Esophagus muscularis mucosa (tissue), 4 donors: ENCODE measurements at regions not wholly inside any gene's neighbourhood (a gene's known extent, or its start where the extent isn't known, plus 50 kb on each side); places are given as distances from the start of the nearest gene placed in this dataset.
"Not testable (repeated sequence)": the region's sequence is repeated elsewhere in the genome, so short reads cannot be mapped to it uniquely, and the experiment has no call there.

Experiments
- DNase-seq: peaks from one replicate; pipeline ENCODE4 v3.0.0-alpha.2; 2017; ENCODE audit errors: extremely low spot score
- H3K27ac ChIP-seq, 4 donors: fragments of 200-600 bp; sonication (generic); replicated peaks in 1 of 4; 1 replicate in 3 of 4; 2 replicates in 1 of 4; pipeline ENCODE4 v1.5.1; 2016 to 2019; ENCODE audit warnings: mild to moderate bottlenecking in 1 of 4
- H3K27me3 ChIP-seq, 4 donors: fragments of 200-600 bp; sonication (generic); one replicate each; pipeline versions ENCODE4 v1.5.1 to v1.6.0; 2016 to 2019
- H3K36me3 ChIP-seq, 4 donors: fragments of 200-600 bp; sonication (generic); one replicate each; pipeline ENCODE4 v1.5.1; 2016 to 2019
- H3K4me1 ChIP-seq, 4 donors: fragments of 200-600 bp; sonication (generic); one replicate each; pipeline ENCODE4 v1.5.1; 2016 to 2019
- H3K4me3 ChIP-seq, 4 donors: fragments of 200-600 bp; sonication (generic); 1 replicate in 2 of 4; 2 replicates in 2 of 4; pipeline ENCODE4 v1.5.1; 2016 to 2019; ENCODE audit warnings: mild to moderate bottlenecking in 4 of 4, moderate library complexity in 1 of 4
- H3K9me3 ChIP-seq, 4 donors: fragments of 200-600 bp; sonication (generic); 1 replicate in 3 of 4; 2 replicates in 1 of 4; pipeline ENCODE4 v1.5.1; 2016 to 2019
- CTCF ChIP-seq, 3 experiments: fragments of 200-600 bp in 2 of 3; fragments of 450-650 bp in 1 of 3; sonication (generic) in 2 of 3; IDR thresholded peaks; one replicate each; pipeline ENCODE4 v1.5.1; 2017 to 2019; ENCODE audit warnings: antibody characterized with exemption in 3 of 3, mild to moderate bottlenecking in 2 of 3, moderate library complexity in 1 of 3
- EP300 ChIP-seq: sonication (generic); formaldehyde crosslinking; IDR thresholded peaks from one replicate; pipeline ENCODE4 v1.6.1; 2017; ENCODE audit warnings: antibody characterized with exemption
- POLR2A ChIP-seq: fragments of 450-650 bp; IDR thresholded peaks from one replicate; pipeline ENCODE4 v1.6.1; 2017; ENCODE audit warnings: antibody characterized with exemption, moderate library complexity, mild to moderate bottlenecking, low read depth
- POLR2AphosphoS5 ChIP-seq, 2 donors: sonication (generic); formaldehyde crosslinking; IDR thresholded peaks; one replicate each; pipeline ENCODE4 v1.6.1; 2017; ENCODE audit warnings: antibody characterized with exemption in 2 of 2
- WGBS: methylation state at CpG from one replicate; pipeline ENCODE4 v1.1.5; 2018; 5-methylcytosine and 5-hydroxymethylcytosine counted together
- intact Hi-C: fragments of 100-400 bp; cut with DNase I; formaldehyde crosslinking; loops from one replicate; pipeline ENCODE4 v1.15.1; 2023

- intact Hi-C loops, result no loop called here
- WGBS, result 44% methylated on average over 4 of the region's 4 CpGs
Observed at GRCh38 chr5:122656160-122656559, 118.7 kb upstream of the SNX2 start.

GRCh38 chr5:122656577-122656976 lies 118.3 kb upstream of the SNX2 start:
- H3K27me3 ChIP-seq, result no peaks in the 10 kb centered on the region
- DNase-seq, result no peak

More at GRCh38 chr5:122656160-122656559, 118.7 kb upstream of the SNX2 start:
- Histone ChIP-seq H3K4me3 (no peak overlapping the region), H3K36me3 (no peaks in the 10 kb centered on the region), H3K4me1 (peaks cover 0 to 8% (median 0%) of the 10 kb centered on the region in 4 donors), H3K27ac (no peak overlapping the region), H3K27me3 (no peaks in the 10 kb centered on the region), H3K9me3 (no peaks in the 10 kb centered on the region)
- no peak for TF ChIP-seq POLR2AphosphoS5 (IDR thresholded peaks at IDR 0.05)
- TF ChIP-seq EP300, result no peak
- TF ChIP-seq POLR2A, result no peak
- no peak for TF ChIP-seq CTCF (IDR thresholded peaks at IDR 0.05)
- no peak for DNase-seq

GRCh38 chr5:122661496-122662180 lies 113.2 kb upstream of the SNX2 start:
- no peak for DNase-seq
- Histone ChIP-seq H3K27ac (no peak overlapping the region), H3K27me3 (no peaks in the 10 kb centered on the region), H3K4me1 (no peaks in the 10 kb centered on the region), H3K9me3 (no peaks in the 10 kb centered on the region), H3K36me3 (no peaks in the 10 kb centered on the region), H3K4me3 (no peak overlapping the region)
- intact Hi-C loops, result no loop called here
- WGBS, result 65% methylated on average over 1 of the region's 1 CpG
- no peak for TF ChIP-seq CTCF (IDR thresholded peaks at IDR 0.05)
- no peak for TF ChIP-seq EP300
- no peak for TF ChIP-seq POLR2A
- no peak for TF ChIP-seq POLR2AphosphoS5 (IDR thresholded peaks at IDR 0.05)

More at GRCh38 chr5:122656577-122656976, 118.3 kb upstream of the SNX2 start:
- Histone ChIP-seq H3K36me3 (no peaks in the 10 kb centered on the region), H3K27ac (no peak overlapping the region), H3K4me1 (peaks cover 0 to 8% (median 0%) of the 10 kb centered on the region in 4 donors), H3K4me3 (no peak overlapping the region), H3K9me3 (no peaks in the 10 kb centered on the region)
- no peak for TF ChIP-seq POLR2A
- TF ChIP-seq CTCF (IDR thresholded peaks at IDR 0.05), result no peak
- TF ChIP-seq POLR2AphosphoS5 (IDR thresholded peaks at IDR 0.05), result no peak
- no peak for TF ChIP-seq EP300
- intact Hi-C loops, result no loop called here
- 97% methylated on average over 1 of the region's 1 CpG for WGBS

- H3K9me3 ChIP-seq, result no peaks in the 10 kb centered on the region
- H3K27ac ChIP-seq, result no peak overlapping the region
- H3K36me3 ChIP-seq, result no peaks in the 10 kb centered on the region
- H3K4me1 ChIP-seq, result no peaks in the 10 kb centered on the region
- intact Hi-C loops, result no loop called here
- TF ChIP-seq EP300 (no peak), CTCF (IDR thresholded peaks at IDR 0.05) (no peak)
- DNase-seq, result no peak
- H3K4me3 ChIP-seq, result no peak overlapping the region
- H3K27me3 ChIP-seq, result no peaks in the 10 kb centered on the region
Observed at GRCh38 chr5:122665051-122665450, 109.8 kb upstream of the SNX2 start.

GRCh38 chr5:122668552-122668951 lies 106.3 kb upstream of the SNX2 start:
- Histone ChIP-seq H3K36me3 (no peaks in the 10 kb centered on the region), H3K4me1 (no peaks in the 10 kb centered on the region), H3K4me3 (no peak overlapping the region), H3K27ac (no peak overlapping the region), H3K9me3 (no peaks in the 10 kb centered on the region), H3K27me3 (no peaks in the 10 kb centered on the region)
- no peak for DNase-seq
- WGBS, result 51% methylated on average over 2 of the region's 2 CpGs
- intact Hi-C loops, result no loop called here
- TF ChIP-seq POLR2A, result no peak
- no peak for TF ChIP-seq CTCF (IDR thresholded peaks at IDR 0.05)
- no peak for TF ChIP-seq EP300
- TF ChIP-seq POLR2AphosphoS5 (IDR thresholded peaks at IDR 0.05), result no peak

GRCh38 chr5:122669709-122670108 lies 105.2 kb upstream of the SNX2 start:
- DNase-seq, H3K36me3 ChIP-seq, H3K9me3 ChIP-seq, H3K4me3 ChIP-seq, H3K27me3 ChIP-seq, intact Hi-C loops, H3K4me1 ChIP-seq, H3K27ac ChIP-seq: not testable (repeated sequence)
- 54% methylated on average over 1 of the region's 1 CpG for WGBS
